Renal cortical epithelial cell (primary cell): ENCODE measurements at regions not wholly inside any gene's neighbourhood (a gene's known extent, or its start where the extent isn't known, plus 50 kb on each side); places are given as distances from the start of the nearest gene placed in this dataset.

Source experiments
- DNase-seq: peaks from one replicate; pipeline ENCODE4 v3.0.0-alpha.2; 2011; ENCODE audit warnings: low read depth

GRCh38 chr1:208541225-208541855 lies 297.2 kb upstream of the PLXNA2 start:
- peak; percentile 6 for DNase-seq

- no peak for DNase-seq
These were observed 298.1 kb upstream of the PLXNA2 start for GRCh38 chr1:208542309-208542708.

GRCh38 chr1:208544053-208544452 lies 299.9 kb upstream of the PLXNA2 start:
- no peak for DNase-seq

GRCh38 chr1:208544794-208545193 lies 300.6 kb upstream of the PLXNA2 start:
- no peak for DNase-seq

- DNase-seq: no peak
These were observed 306.8 kb upstream of the PLXNA2 start for GRCh38 chr1:208551024-208551423.

GRCh38 chr1:208551633-208552320 lies 307.6 kb upstream of the PLXNA2 start:
- DNase-seq: no peak

- DNase-seq: no peak
These were observed 308.7 kb upstream of the PLXNA2 start for GRCh38 chr1:208552928-208553327.

- no peak for DNase-seq
These were observed 312.3 kb upstream of the PLXNA2 start for GRCh38 chr1:208556461-208556860.

- DNase-seq: no peak
These were observed 313.0 kb upstream of the PLXNA2 start for GRCh38 chr1:208557046-208557722.

- no peak for DNase-seq
These were observed 313.5 kb upstream of the PLXNA2 start for GRCh38 chr1:208557723-208558094.

GRCh38 chr1:208559597-208560329 lies 315.6 kb upstream of the PLXNA2 start:
- no peak for DNase-seq

- DNase-seq: no peak
These were observed 318.2 kb upstream of the PLXNA2 start for GRCh38 chr1:208562151-208562960.

GRCh38 chr1:208564466-208564865 lies 320.3 kb upstream of the PLXNA2 start:
- DNase-seq: no peak

- DNase-seq: peak; percentile 75
These were observed 321.7 kb upstream of the PLXNA2 start for GRCh38 chr1:208565756-208566440.

- DNase-seq: peak; percentile 31
These were observed 325.0 kb upstream of the PLXNA2 start for GRCh38 chr1:208569181-208569580.

- DNase-seq: no peak
These were observed 326.2 kb upstream of the PLXNA2 start for GRCh38 chr1:208570362-208570761.

- no peak for DNase-seq
These were observed 332.2 kb upstream of the PLXNA2 start for GRCh38 chr1:208576425-208576824.

GRCh38 chr1:208577381-208577905 lies 333.3 kb upstream of the PLXNA2 start:
- DNase-seq: no peak

GRCh38 chr1:208581209-208581608 lies 337.0 kb upstream of the PLXNA2 start:
- DNase-seq: no peak

- no peak for DNase-seq
These were observed 337.5 kb upstream of the PLXNA2 start for GRCh38 chr1:208581667-208582066.
